RWPE2 (cell line): ENCODE measurements at regions not wholly inside any gene's neighbourhood (a gene's known extent, or its start where the extent isn't known, plus 50 kb on each side); places are given as distances from the start of the nearest gene placed in this dataset.
A peak's percentile ranks its signal among the peaks of the same experiment; 100 is the strongest.

Source experiments
- ATAC-seq: fragments of 200-7000 bp; cut with Tn5 transposase; 3 replicates; pipeline ENCODE4 v1.9.1; 2021; ENCODE audit warnings: low read depth
- DNase-seq: peaks from one replicate; pipeline ENCODE4 v3.0.0-alpha.2; 2020; ENCODE audit warnings: low spot score
- H3K27ac ChIP-seq: fragments of 450-650 bp; 2 replicates; pipeline ENCODE4 v1.5.1; 2017; ENCODE audit warnings: mild to moderate bottlenecking; ENCODE audit not compliant: poor library complexity, severe bottlenecking
- H3K27me3 ChIP-seq: fragments of 250-450 bp; sonication (Bioruptor Pico); 2 replicates; pipeline ENCODE4 v1.5.1; 2021; ENCODE audit warnings: mild to moderate bottlenecking, moderate library complexity; ENCODE audit not compliant: insufficient read depth, poor library complexity, severe bottlenecking
- H3K36me3 ChIP-seq: fragments of 250-450 bp; sonication (Bioruptor Pico); 2 replicates; pipeline ENCODE4 v1.5.1; 2020; ENCODE audit warnings: low read depth, mild to moderate bottlenecking, moderate library complexity
- H3K4me1 ChIP-seq: fragments of 250-450 bp; sonication (Bioruptor Pico); 2 replicates; pipeline ENCODE4 v1.5.1; 2021; ENCODE audit warnings: mild to moderate bottlenecking, moderate library complexity; ENCODE audit not compliant: insufficient read depth, poor library complexity, severe bottlenecking
- H3K4me3 ChIP-seq: fragments of 250-450 bp; sonication (Bioruptor Pico); 2 replicates; pipeline ENCODE4 v1.5.1; 2021; ENCODE audit warnings: mild to moderate bottlenecking, moderate library complexity; ENCODE audit not compliant: severe bottlenecking
- H3K9me3 ChIP-seq: fragments of 250-450 bp; sonication (Bioruptor Pico); 2 replicates; pipeline ENCODE4 v1.5.1; 2021; ENCODE audit warnings: mild to moderate bottlenecking, moderate library complexity; ENCODE audit not compliant: severe bottlenecking
- CTCF ChIP-seq: fragments of 450-650 bp; IDR thresholded peaks from one replicate; pipeline ENCODE4 v1.5.1; 2017; ENCODE audit warnings: mild to moderate bottlenecking, moderate library complexity; ENCODE audit not compliant: poor library complexity, severe bottlenecking

GRCh38 chr4:125749354-125749753 lies 434.6 kb downstream of the FAT4 start:
- no peaks in the 10 kb centered on the region for H3K4me1 ChIP-seq
- TF ChIP-seq CTCF, result no peak
- no peaks in the 10 kb centered on the region for H3K27me3 ChIP-seq
- ATAC-seq (no peak), DNase-seq (no peak)
- H3K9me3 ChIP-seq, result no peaks in the 10 kb centered on the region
- H3K36me3 ChIP-seq, result no peaks in the 10 kb centered on the region
- H3K27ac ChIP-seq, result no peak overlapping the region
- H3K4me3 ChIP-seq, result no peak overlapping the region

GRCh38 chr4:125750399-125750798 lies 435.6 kb downstream of the FAT4 start:
- no peak for TF ChIP-seq CTCF
- Histone ChIP-seq H3K27ac (no peak overlapping the region), H3K4me1 (no peaks in the 10 kb centered on the region), H3K27me3 (no peaks in the 10 kb centered on the region), H3K36me3 (no peaks in the 10 kb centered on the region), H3K4me3 (no peak overlapping the region), H3K9me3 (no peaks in the 10 kb centered on the region)
- ATAC-seq (peak; percentile 57; the same call in 1 of the 3 replicates), DNase-seq (no peak)

- ATAC-seq (no peak), DNase-seq (no peak)
- Histone ChIP-seq H3K4me3 (no peak overlapping the region), H3K36me3 (no peaks in the 10 kb centered on the region), H3K27me3 (no peaks in the 10 kb centered on the region), H3K9me3 (no peaks in the 10 kb centered on the region), H3K4me1 (no peaks in the 10 kb centered on the region), H3K27ac (no peak overlapping the region)
- peak; percentile 19 for TF ChIP-seq CTCF
Observed at GRCh38 chr4:125750828-125751466, 436.2 kb downstream of the FAT4 start.

- H3K9me3 ChIP-seq, result no peaks in the 10 kb centered on the region
Observed at GRCh38 chr4:125758438-125758837, 443.7 kb downstream of the FAT4 start.

More at GRCh38 chr4:125758438-125758837, 443.7 kb downstream of the FAT4 start:
- Histone ChIP-seq H3K27me3 (no peaks in the 10 kb centered on the region), H3K4me1 (no peaks in the 10 kb centered on the region), H3K27ac (no peak overlapping the region), H3K4me3 (no peak overlapping the region), H3K36me3 (no peaks in the 10 kb centered on the region)
- TF ChIP-seq CTCF, result no peak
- DNase-seq (no peak), ATAC-seq (no peak)
